C4-2B (cell line): ENCODE measurements at regions not wholly inside any gene's neighbourhood (a gene's known extent, or its start where the extent isn't known, plus 50 kb on each side); places are given as distances from the start of the nearest gene placed in this dataset.

Experiments
- H3K27ac ChIP-seq: fragments of 450-650 bp; 2 replicates; pipeline ENCODE4 v1.5.1; 2017
- CTCF ChIP-seq: fragments of 450-650 bp; conservative IDR thresholded peaks from 2 replicates; pipeline ENCODE4 v1.5.1; 2017; ENCODE audit warnings: mild to moderate bottlenecking
- ZFX ChIP-seq: fragments of 450-650 bp; IDR thresholded peaks from 2 replicates; pipeline ENCODE4 v1.6.1; 2017

- H3K27ac ChIP-seq, result no peak overlapping the region
- TF ChIP-seq ZFX (no peak), CTCF (no peak)
These were observed 499.3 kb downstream of the NXPH1 start for GRCh38 chr7:8932751-8933150.

- H3K27ac ChIP-seq, result no peak overlapping the region
- TF ChIP-seq ZFX (no peak), CTCF (no peak)
These were observed 503.8 kb downstream of the NXPH1 start for GRCh38 chr7:8937204-8937603.

GRCh38 chr7:8938044-8938805 is 504.8 kb downstream of the NXPH1 start:
- H3K27ac ChIP-seq, result no peak overlapping the region
- no peak for TF ChIP-seq CTCF
- no peak for TF ChIP-seq ZFX

GRCh38 chr7:8939446-8939845 is 506.0 kb downstream of the NXPH1 start:
- no peak overlapping the region for H3K27ac ChIP-seq
- TF ChIP-seq ZFX, result no peak
- TF ChIP-seq CTCF, result no peak

- TF ChIP-seq CTCF (no peak), ZFX (no peak)
- H3K27ac ChIP-seq, result no peak overlapping the region
These were observed 530.3 kb downstream of the NXPH1 start for GRCh38 chr7:8963722-8964121.

GRCh38 chr7:8965177-8965576 is 531.8 kb downstream of the NXPH1 start:
- no peak overlapping the region for H3K27ac ChIP-seq
- TF ChIP-seq ZFX, result no peak
- no peak for TF ChIP-seq CTCF

- TF ChIP-seq CTCF (no peak), ZFX (no peak)
- H3K27ac ChIP-seq, result no peak overlapping the region
These were observed 540.2 kb downstream of the NXPH1 start for GRCh38 chr7:8973601-8974000.
